Liver (tissue), 3 donors: ENCODE measurements at regions not wholly inside any gene's neighbourhood (a gene's known extent, or its start where the extent isn't known, plus 50 kb on each side); places are given as distances from the start of the nearest gene placed in this dataset.

Experiments
- ATF3 ChIP-seq: IDR thresholded peaks from 2 replicates; pipeline ENCODE4 v1.6.1; 2016; ENCODE audit warnings: antibody characterized with exemption
- GABPA ChIP-seq, 2 donors: IDR thresholded peaks in 1 of 2; conservative IDR thresholded peaks in 1 of 2; 2 replicates each; pipeline ENCODE4 v1.6.1; 2016; ENCODE audit warnings: antibody characterized with exemption in 2 of 2, mild to moderate bottlenecking in 1 of 2, moderate library complexity in 1 of 2
- RAD21 ChIP-seq, 2 donors: IDR thresholded peaks; 2 replicates each; pipeline ENCODE4 v1.6.1; 2016; ENCODE audit warnings: antibody characterized with exemption in 2 of 2, mild to moderate bottlenecking in 2 of 2
- RXRA ChIP-seq, 2 donors: IDR thresholded peaks; 2 replicates each; pipeline ENCODE4 v1.6.1; 2017 to 2018; ENCODE audit warnings: antibody characterized with exemption in 2 of 2, mild to moderate bottlenecking in 1 of 2
- SP1 ChIP-seq: IDR thresholded peaks from 2 replicates; pipeline ENCODE4 v1.6.1; 2018; ENCODE audit warnings: antibody characterized with exemption, mild to moderate bottlenecking
- TAF1 ChIP-seq: conservative IDR thresholded peaks from 2 replicates; pipeline ENCODE4 v1.6.1; 2016; ENCODE audit warnings: antibody characterized with exemption, mild to moderate bottlenecking
- ZBTB33 ChIP-seq: IDR thresholded peaks from 2 replicates; pipeline ENCODE4 v1.6.1; 2016; ENCODE audit warnings: antibody characterized with exemption
- TF ChIP-seq, protein P1 (sequence below): fragments of 150-350 bp; IDR thresholded peaks from 2 replicates; pipeline ENCODE4 v1.5.1; 2017; ENCODE audit warnings: improper control_type of control experiment, low read depth, low read length; ENCODE audit not compliant: missing input control
- TF ChIP-seq, protein P2 (sequence below): IDR thresholded peaks from 2 replicates; pipeline ENCODE4 v1.6.1; 2016; ENCODE audit warnings: antibody characterized with exemption
- TF ChIP-seq, protein P3 (sequence below): IDR thresholded peaks from 2 replicates; pipeline ENCODE4 v1.6.1; 2016; ENCODE audit warnings: antibody characterized with exemption, mild to moderate bottlenecking
- donor health status: healthy.
- donor health status: healthy.

GRCh38 chr15:96869122-96869521 is 538.6 kb downstream of the NR2F2 start:
- TF ChIP-seq GABPA (IDR thresholded peaks at IDR 0.05 in 1 of 2, conservative IDR thresholded peaks at IDR 0.05 in 1 of 2) (no peak), SP1 (no peak), TAF1 (no peak), RAD21 (IDR thresholded peaks at IDR 0.05) (no peak), ZBTB33 (no peak), RXRA (IDR thresholded peaks at IDR 0.05) (no peak), ATF3 (no peak)
- TF ChIP-seq, protein P1, sequence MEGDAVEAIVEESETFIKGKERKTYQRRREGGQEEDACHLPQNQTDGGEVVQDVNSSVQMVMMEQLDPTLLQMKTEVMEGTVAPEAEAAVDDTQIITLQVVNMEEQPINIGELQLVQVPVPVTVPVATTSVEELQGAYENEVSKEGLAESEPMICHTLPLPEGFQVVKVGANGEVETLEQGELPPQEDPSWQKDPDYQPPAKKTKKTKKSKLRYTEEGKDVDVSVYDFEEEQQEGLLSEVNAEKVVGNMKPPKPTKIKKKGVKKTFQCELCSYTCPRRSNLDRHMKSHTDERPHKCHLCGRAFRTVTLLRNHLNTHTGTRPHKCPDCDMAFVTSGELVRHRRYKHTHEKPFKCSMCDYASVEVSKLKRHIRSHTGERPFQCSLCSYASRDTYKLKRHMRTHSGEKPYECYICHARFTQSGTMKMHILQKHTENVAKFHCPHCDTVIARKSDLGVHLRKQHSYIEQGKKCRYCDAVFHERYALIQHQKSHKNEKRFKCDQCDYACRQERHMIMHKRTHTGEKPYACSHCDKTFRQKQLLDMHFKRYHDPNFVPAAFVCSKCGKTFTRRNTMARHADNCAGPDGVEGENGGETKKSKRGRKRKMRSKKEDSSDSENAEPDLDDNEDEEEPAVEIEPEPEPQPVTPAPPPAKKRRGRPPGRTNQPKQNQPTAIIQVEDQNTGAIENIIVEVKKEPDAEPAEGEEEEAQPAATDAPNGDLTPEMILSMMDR = no peak
- TF ChIP-seq, protein P2, sequence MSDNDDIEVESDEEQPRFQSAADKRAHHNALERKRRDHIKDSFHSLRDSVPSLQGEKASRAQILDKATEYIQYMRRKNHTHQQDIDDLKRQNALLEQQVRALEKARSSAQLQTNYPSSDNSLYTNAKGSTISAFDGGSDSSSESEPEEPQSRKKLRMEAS = no peak
- TF ChIP-seq, protein P3, sequence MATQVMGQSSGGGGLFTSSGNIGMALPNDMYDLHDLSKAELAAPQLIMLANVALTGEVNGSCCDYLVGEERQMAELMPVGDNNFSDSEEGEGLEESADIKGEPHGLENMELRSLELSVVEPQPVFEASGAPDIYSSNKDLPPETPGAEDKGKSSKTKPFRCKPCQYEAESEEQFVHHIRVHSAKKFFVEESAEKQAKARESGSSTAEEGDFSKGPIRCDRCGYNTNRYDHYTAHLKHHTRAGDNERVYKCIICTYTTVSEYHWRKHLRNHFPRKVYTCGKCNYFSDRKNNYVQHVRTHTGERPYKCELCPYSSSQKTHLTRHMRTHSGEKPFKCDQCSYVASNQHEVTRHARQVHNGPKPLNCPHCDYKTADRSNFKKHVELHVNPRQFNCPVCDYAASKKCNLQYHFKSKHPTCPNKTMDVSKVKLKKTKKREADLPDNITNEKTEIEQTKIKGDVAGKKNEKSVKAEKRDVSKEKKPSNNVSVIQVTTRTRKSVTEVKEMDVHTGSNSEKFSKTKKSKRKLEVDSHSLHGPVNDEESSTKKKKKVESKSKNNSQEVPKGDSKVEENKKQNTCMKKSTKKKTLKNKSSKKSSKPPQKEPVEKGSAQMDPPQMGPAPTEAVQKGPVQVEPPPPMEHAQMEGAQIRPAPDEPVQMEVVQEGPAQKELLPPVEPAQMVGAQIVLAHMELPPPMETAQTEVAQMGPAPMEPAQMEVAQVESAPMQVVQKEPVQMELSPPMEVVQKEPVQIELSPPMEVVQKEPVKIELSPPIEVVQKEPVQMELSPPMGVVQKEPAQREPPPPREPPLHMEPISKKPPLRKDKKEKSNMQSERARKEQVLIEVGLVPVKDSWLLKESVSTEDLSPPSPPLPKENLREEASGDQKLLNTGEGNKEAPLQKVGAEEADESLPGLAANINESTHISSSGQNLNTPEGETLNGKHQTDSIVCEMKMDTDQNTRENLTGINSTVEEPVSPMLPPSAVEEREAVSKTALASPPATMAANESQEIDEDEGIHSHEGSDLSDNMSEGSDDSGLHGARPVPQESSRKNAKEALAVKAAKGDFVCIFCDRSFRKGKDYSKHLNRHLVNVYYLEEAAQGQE = no peak
